Neural cell (in vitro differentiated cells): ENCODE measurements at regions not wholly inside any gene's neighbourhood (a gene's known extent, or its start where the extent isn't known, plus 50 kb on each side); places are given as distances from the start of the nearest gene placed in this dataset.

ENCODE experiments used
- H2AFZ ChIP-seq: fragments of 200-600, 300-800 bp; sonication (generic), shearing (Covaris generic); 2 replicates; pipeline ENCODE4 v1.6.0; 2014; ENCODE audit warnings: low read depth, mild to moderate bottlenecking, antibody characterized with exemption, low read length, moderate library complexity
- H3F3A ChIP-seq: fragments of 200-600 bp; shearing (Covaris generic); 2 replicates; pipeline ENCODE4 v1.6.1; 2016; ENCODE audit warnings: mild to moderate bottlenecking, moderate library complexity, mixed read lengths, antibody characterized with exemption, low read length; ENCODE audit not compliant: insufficient read depth, poor library complexity, severe bottlenecking
- H3K27ac ChIP-seq: fragments of 200-600, 300-800 bp; sonication (generic), shearing (Covaris generic); 2 replicates; pipeline ENCODE4 v1.5.1; 2014; ENCODE audit warnings: mild to moderate bottlenecking, low read length, moderate library complexity
- H3K27me3 ChIP-seq: fragments of 300-800, 200-600 bp; sonication (generic), shearing (Covaris generic); 2 replicates; pipeline ENCODE4 v1.6.0; 2014; ENCODE audit warnings: mild to moderate bottlenecking, low read depth, low read length, moderate library complexity; ENCODE audit not compliant: insufficient read depth
- H3K36me3 ChIP-seq: fragments of 300-800, 200-600 bp; sonication (generic), shearing (Covaris generic); 2 replicates; pipeline ENCODE4 v1.5.1; 2014; ENCODE audit warnings: mild to moderate bottlenecking, antibody characterized with exemption, low read length, moderate library complexity; ENCODE audit not compliant: insufficient read depth
- H3K4me2 ChIP-seq: fragments of 300-800, 200-600 bp; sonication (generic), shearing (Covaris generic); 2 replicates; pipeline ENCODE4 v1.6.0; 2014; ENCODE audit warnings: mild to moderate bottlenecking, low read length
- H3K4me3 ChIP-seq: fragments of 300-800, 200-600 bp; sonication (generic), shearing (Covaris generic); 2 replicates; pipeline ENCODE4 v1.5.1; 2014; ENCODE audit warnings: mild to moderate bottlenecking, low read length, moderate library complexity
- H3K79me2 ChIP-seq: fragments of 200-600 bp; shearing (Covaris generic); replicated peaks from 2 replicates; pipeline ENCODE4 v1.6.0; 2014; ENCODE audit warnings: mild to moderate bottlenecking, low read length, moderate library complexity; ENCODE audit not compliant: insufficient read depth
- H3K9ac ChIP-seq: fragments of 300-800, 200-600 bp; sonication (generic), shearing (Covaris generic); 2 replicates; pipeline ENCODE4 v1.6.1; 2016; ENCODE audit warnings: mild to moderate bottlenecking, low read length, mixed read lengths
- H3K9me2 ChIP-seq: fragments of 200-600 bp; shearing (Covaris generic); 2 replicates; pipeline ENCODE4 v1.6.1; 2016; ENCODE audit warnings: mild to moderate bottlenecking, low read length, mixed read lengths; ENCODE audit not compliant: insufficient read depth
- H3K9me3 ChIP-seq: fragments of 200-600, 300-800 bp; sonication (generic), shearing (Covaris generic); 2 replicates; pipeline ENCODE4 v1.6.1; 2016; ENCODE audit warnings: mild to moderate bottlenecking, mixed run types, low read length, moderate library complexity, mixed read lengths
- H4K20me1 ChIP-seq: fragments of 200-600 bp; shearing (Covaris generic); 2 replicates; pipeline ENCODE4 v1.6.1; 2016; ENCODE audit warnings: mild to moderate bottlenecking, mixed run types; ENCODE audit not compliant: insufficient read depth
- EP300 ChIP-seq: fragments of 450-650 bp; conservative IDR thresholded peaks from 2 replicates; pipeline ENCODE4 v1.6.1; 2014; ENCODE audit warnings: antibody characterized with exemption, mild to moderate bottlenecking, moderate library complexity; ENCODE audit not compliant: poor library complexity, severe bottlenecking
- EZH2 ChIP-seq: fragments of 200-600, 300-800 bp; shearing (Covaris generic), sonication (generic); IDR thresholded peaks from 2 replicates; pipeline ENCODE4 v1.6.1; 2014; ENCODE audit warnings: antibody characterized with exemption, low read length, borderline replicate concordance, mild to moderate bottlenecking; ENCODE audit not compliant: insufficient read depth, poor library complexity, severe bottlenecking
- MXI1 ChIP-seq: fragments of 450-650 bp; conservative IDR thresholded peaks from 2 replicates; pipeline ENCODE4 v1.6.1; 2014; ENCODE audit warnings: antibody characterized with exemption, mild to moderate bottlenecking; ENCODE audit not compliant: poor library complexity, severe bottlenecking
- POLR2AphosphoS5 ChIP-seq: IDR thresholded peaks from 2 replicates; pipeline ENCODE4 v1.6.1; 2012
- RAD21 ChIP-seq: fragments of 450-650 bp; conservative IDR thresholded peaks from 2 replicates; pipeline ENCODE4 v1.6.1; 2014; ENCODE audit warnings: antibody characterized with exemption, mild to moderate bottlenecking, moderate library complexity
- SMC3 ChIP-seq: fragments of 450-650 bp; conservative IDR thresholded peaks from 2 replicates; pipeline ENCODE4 v1.6.1; 2014; ENCODE audit warnings: antibody characterized with exemption, mild to moderate bottlenecking, moderate library complexity; ENCODE audit not compliant: poor library complexity
- TAF1 ChIP-seq: IDR thresholded peaks from 2 replicates; pipeline ENCODE4 v1.6.1; 2012; ENCODE audit warnings: low read depth
- TF ChIP-seq, protein P1 (sequence below): IDR thresholded peaks from 2 replicates; pipeline ENCODE4 v1.6.1; 2012; ENCODE audit warnings: borderline replicate concordance
- TF ChIP-seq, protein P2 (sequence below): fragments of 450-650 bp; IDR thresholded peaks from 2 replicates; pipeline ENCODE4 v1.5.1; 2014; ENCODE audit warnings: antibody characterized with exemption, mild to moderate bottlenecking, moderate library complexity; ENCODE audit not compliant: poor library complexity, severe bottlenecking

DNA sequence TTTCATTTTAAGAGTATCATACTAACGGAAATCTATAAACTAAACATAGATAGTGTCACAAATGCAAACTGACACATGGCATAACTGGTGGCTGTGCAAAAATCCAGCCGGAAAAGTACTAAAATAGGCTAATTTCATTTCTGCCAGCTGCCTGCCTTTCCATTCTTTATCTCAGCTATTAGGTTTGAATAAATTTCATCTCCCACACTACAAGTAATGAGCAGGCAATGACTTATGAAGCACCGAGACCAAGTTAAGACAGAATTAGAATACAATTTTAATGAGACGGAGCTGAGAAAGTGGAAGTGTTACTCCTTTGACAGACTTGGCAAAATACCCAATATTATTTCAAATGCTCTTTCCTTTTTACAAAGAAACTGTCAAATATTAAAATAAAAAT is 258.8 kb upstream of the ZNF608 start:
- H3K79me2 ChIP-seq = no peaks in the 10 kb centered on the region
- H4K20me1 ChIP-seq = no peaks in the 10 kb centered on the region
- H3K4me2 ChIP-seq = no peak overlapping the region
- TF ChIP-seq, protein P1, sequence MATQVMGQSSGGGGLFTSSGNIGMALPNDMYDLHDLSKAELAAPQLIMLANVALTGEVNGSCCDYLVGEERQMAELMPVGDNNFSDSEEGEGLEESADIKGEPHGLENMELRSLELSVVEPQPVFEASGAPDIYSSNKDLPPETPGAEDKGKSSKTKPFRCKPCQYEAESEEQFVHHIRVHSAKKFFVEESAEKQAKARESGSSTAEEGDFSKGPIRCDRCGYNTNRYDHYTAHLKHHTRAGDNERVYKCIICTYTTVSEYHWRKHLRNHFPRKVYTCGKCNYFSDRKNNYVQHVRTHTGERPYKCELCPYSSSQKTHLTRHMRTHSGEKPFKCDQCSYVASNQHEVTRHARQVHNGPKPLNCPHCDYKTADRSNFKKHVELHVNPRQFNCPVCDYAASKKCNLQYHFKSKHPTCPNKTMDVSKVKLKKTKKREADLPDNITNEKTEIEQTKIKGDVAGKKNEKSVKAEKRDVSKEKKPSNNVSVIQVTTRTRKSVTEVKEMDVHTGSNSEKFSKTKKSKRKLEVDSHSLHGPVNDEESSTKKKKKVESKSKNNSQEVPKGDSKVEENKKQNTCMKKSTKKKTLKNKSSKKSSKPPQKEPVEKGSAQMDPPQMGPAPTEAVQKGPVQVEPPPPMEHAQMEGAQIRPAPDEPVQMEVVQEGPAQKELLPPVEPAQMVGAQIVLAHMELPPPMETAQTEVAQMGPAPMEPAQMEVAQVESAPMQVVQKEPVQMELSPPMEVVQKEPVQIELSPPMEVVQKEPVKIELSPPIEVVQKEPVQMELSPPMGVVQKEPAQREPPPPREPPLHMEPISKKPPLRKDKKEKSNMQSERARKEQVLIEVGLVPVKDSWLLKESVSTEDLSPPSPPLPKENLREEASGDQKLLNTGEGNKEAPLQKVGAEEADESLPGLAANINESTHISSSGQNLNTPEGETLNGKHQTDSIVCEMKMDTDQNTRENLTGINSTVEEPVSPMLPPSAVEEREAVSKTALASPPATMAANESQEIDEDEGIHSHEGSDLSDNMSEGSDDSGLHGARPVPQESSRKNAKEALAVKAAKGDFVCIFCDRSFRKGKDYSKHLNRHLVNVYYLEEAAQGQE = no peak
- TF ChIP-seq SMC3 = no peak
- TF ChIP-seq RAD21 = no peak
- no peak for TF ChIP-seq MXI1
- no peak for TF ChIP-seq POLR2AphosphoS5
- TF ChIP-seq EZH2 = no peak
- TF ChIP-seq, protein P2, sequence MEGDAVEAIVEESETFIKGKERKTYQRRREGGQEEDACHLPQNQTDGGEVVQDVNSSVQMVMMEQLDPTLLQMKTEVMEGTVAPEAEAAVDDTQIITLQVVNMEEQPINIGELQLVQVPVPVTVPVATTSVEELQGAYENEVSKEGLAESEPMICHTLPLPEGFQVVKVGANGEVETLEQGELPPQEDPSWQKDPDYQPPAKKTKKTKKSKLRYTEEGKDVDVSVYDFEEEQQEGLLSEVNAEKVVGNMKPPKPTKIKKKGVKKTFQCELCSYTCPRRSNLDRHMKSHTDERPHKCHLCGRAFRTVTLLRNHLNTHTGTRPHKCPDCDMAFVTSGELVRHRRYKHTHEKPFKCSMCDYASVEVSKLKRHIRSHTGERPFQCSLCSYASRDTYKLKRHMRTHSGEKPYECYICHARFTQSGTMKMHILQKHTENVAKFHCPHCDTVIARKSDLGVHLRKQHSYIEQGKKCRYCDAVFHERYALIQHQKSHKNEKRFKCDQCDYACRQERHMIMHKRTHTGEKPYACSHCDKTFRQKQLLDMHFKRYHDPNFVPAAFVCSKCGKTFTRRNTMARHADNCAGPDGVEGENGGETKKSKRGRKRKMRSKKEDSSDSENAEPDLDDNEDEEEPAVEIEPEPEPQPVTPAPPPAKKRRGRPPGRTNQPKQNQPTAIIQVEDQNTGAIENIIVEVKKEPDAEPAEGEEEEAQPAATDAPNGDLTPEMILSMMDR = no peak
- TF ChIP-seq TAF1 = no peak
- no peak for TF ChIP-seq EP300
- no peak overlapping the region for H2AFZ ChIP-seq
- H3K27ac ChIP-seq = peak overlapping the region; percentile 32
- no peaks in the 10 kb centered on the region for H3K9me3 ChIP-seq
- H3K27me3 ChIP-seq = no peaks in the 10 kb centered on the region
- no peaks in the 10 kb centered on the region for H3K36me3 ChIP-seq
- H3K4me3 ChIP-seq = no peak overlapping the region
- no peaks in the 10 kb centered on the region for H3F3A ChIP-seq
- no peaks in the 10 kb centered on the region for H3K9me2 ChIP-seq
- no peak overlapping the region for H3K9ac ChIP-seq

DNA sequence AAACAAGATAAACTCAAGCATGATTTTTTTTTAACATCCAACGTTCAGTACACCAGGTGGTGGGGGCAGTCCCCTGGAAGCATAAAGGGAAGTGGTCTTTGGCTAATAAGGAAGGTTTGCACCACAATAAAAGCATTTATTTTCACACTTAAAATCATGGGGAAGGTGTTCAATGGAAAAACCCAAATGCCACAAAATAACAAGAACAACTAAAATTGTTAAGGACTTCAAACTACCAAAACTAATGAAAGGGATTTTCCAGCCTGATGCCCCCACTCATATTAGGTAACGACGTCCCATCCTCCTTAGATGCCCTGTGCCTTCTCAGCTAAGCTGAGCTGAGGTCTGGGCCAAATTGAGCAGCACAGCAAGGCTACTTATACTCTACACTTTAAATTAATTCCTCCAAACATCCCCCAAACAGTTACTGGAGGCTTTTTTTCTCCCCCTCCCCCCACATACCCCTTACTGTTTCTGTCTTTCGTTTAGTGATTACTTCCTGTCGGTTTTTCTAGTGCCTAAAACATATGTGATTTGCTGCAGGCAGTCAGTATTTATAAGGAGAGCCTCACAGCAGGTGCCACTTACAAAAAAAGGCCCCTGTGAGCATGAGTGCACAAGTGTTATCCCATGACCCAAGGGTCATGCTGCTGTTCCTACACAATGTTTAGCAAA is 259.7 kb upstream of the ZNF608 start:
- H3K79me2 ChIP-seq = no peaks in the 10 kb centered on the region

More for the DNA sequence above, 259.7 kb upstream of the ZNF608 start:
- Histone ChIP-seq H3F3A (no peaks in the 10 kb centered on the region), H3K9ac (no peak overlapping the region), H4K20me1 (no peaks in the 10 kb centered on the region), H3K27me3 (no peaks in the 10 kb centered on the region), H3K4me3 (no peak overlapping the region), H3K27ac (no peak overlapping the region), H3K9me3 (no peaks in the 10 kb centered on the region), H2AFZ (no peak overlapping the region), H3K36me3 (no peaks in the 10 kb centered on the region), H3K4me2 (no peak overlapping the region), H3K9me2 (no peaks in the 10 kb centered on the region)
- TF ChIP-seq, protein P2 = no peak
- TF ChIP-seq RAD21 (no peak), SMC3 (no peak), POLR2AphosphoS5 (no peak), TAF1 (no peak), EZH2 (no peak), MXI1 (no peak), EP300 (no peak)
- TF ChIP-seq, protein P1 = no peak
